ENCODE measurements at regions not wholly inside any gene's neighbourhood (a gene's known extent, or its start where the extent isn't known, plus 50 kb on each side); places are given as distances from the start of the nearest gene placed in this dataset.
"Not testable (repeated sequence)": the region's sequence is repeated elsewhere in the genome, so short reads cannot be mapped to it uniquely, and the experiment has no call there.

DNA sequence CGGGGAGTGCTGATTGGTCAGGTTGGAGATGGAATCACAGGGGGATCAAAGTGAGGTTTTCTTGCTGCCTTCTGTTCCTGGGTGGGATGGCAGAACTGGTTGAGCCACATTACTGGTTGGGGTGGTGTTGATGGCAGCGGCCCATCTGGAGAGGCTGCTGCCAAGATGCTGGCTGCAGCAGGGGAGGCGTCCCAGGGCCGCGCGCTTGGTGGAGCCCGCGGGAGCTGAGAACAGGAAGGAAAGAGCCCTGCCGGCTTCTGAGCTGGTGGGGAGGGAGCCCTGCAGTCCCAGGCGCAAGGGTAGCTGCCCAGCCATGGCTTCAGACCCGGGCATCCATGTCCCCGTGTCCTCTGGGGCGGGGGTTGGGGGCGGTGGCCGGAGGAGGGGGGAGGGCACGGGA, 609.3 kb downstream of the SPATA31A6 start:
- TF ChIP-seq, protein P1, sequence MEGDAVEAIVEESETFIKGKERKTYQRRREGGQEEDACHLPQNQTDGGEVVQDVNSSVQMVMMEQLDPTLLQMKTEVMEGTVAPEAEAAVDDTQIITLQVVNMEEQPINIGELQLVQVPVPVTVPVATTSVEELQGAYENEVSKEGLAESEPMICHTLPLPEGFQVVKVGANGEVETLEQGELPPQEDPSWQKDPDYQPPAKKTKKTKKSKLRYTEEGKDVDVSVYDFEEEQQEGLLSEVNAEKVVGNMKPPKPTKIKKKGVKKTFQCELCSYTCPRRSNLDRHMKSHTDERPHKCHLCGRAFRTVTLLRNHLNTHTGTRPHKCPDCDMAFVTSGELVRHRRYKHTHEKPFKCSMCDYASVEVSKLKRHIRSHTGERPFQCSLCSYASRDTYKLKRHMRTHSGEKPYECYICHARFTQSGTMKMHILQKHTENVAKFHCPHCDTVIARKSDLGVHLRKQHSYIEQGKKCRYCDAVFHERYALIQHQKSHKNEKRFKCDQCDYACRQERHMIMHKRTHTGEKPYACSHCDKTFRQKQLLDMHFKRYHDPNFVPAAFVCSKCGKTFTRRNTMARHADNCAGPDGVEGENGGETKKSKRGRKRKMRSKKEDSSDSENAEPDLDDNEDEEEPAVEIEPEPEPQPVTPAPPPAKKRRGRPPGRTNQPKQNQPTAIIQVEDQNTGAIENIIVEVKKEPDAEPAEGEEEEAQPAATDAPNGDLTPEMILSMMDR (IDR thresholded peaks at IDR 0.05; ENCODE audit: borderline replicate concordance, extremely low read depth, low read length, poor library complexity, severe bottlenecking) = not testable (repeated sequence)
- TF ChIP-seq EZH2 (IDR thresholded peaks at IDR 0.05; ENCODE audit: borderline replicate concordance, low read depth, low read length, severe bottlenecking) = not testable (repeated sequence)

Measured in DND-41 (cell line).